GM19468 (cell line): ENCODE measurements at regions not wholly inside any gene's neighbourhood (a gene's known extent, or its start where the extent isn't known, plus 50 kb on each side); places are given as distances from the start of the nearest gene placed in this dataset.

ENCODE experiments used
- ATAC-seq: cut with Tn5 transposase; IDR thresholded peaks from one replicate; pipeline ENCODE4 v1.9.1; 2021; ENCODE audit warnings: mild to moderate bottlenecking, moderate library complexity, moderate number of reproducible peaks; ENCODE audit not compliant: unreplicated experiment; ENCODE audit errors: extremely low read depth

DNA sequence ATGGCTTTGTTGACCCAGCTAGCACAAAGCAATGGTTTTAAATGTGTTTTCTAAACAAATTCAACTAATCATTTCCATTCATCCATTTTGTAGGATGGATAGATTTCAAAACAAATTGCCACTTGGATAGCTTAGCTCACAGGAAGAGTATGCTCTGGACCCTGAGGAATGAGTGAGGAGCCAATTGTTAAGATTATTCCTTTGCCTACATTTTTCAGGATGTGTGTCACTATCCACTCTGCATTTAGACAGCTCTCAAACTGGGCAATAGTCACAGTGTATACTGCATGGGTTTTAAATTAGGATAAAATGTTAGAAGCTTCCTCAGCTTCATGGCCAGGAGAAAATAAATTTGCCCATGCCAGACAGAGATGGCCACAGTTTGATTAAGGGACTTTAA lies 605.6 kb upstream of the TEX47 start:
- no peak for ATAC-seq

DNA sequence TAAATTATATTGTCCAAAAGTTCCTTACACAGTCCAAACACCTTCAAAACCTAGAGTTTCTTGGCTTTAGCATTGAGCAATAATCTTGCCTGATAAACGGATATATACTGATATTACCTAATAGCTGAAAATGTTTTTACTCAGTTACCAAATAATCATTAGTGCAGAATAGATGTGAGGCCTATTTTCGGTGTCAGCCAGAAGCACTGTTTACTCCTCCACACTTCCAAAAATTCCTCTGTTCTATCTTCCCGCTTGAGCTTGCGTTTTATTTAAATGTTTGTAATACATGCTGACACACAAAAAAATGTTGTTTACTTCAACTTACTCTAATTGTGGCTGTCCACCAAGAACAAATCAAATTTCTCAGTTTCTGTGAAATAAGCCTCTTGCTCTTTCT lies 606.2 kb upstream of the TEX47 start:
- ATAC-seq = no peak

DNA sequence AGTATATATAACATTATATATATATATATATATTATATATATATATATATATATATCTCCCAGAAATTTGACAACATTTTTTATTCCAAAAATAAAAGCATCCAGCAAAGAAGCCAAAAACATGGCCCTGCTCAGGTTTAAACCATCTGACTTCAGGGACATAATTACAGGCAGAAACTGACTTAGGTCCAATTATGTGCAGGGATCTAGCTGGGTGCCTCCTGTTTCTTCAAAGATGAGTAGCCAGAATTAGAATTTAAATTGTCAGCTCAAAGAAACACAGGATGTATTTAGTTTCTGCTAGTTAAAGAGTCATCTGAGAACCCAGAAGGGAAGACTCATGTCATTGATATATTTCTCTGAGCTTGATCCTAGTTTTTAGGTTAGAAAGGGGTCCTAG lies 656.4 kb upstream of the TEX47 start:
- ATAC-seq = no peak

DNA sequence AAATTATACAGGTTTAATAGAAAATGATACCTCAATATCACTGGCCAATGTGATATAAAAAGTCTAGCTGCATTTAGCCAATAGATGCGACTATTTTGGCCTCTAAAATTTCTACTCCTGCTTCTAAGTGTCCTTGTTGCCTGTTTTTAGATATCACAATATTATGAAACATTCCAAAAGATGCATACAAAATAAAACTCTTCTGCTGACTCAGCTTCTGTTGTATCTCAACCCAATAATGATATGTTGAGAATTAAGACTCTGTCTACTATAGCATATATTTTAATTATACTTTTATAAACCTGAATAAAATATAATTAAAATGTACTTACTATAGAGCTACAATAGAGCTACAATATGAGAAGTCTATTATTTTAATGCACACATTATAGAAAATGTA lies 661.0 kb upstream of the TEX47 start:
- no peak for ATAC-seq

DNA sequence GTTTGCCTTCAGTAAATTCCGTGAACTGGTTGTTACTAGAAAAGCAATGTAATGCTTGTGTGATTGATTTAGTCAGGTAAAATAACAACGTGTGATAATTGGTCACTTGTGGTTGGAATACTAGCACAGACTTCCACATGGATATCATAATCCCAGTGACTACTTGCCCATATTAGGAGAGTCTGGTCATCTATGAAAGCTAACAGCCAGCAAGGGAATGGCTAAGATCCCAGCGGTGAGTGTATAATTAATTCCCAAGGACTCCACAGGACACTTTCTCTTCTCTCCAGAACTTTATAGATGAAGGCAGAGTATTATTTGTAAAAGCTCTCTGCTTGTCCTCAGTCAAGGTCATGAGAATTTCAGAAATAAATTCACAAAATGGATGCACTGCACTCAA lies 662.6 kb upstream of the TEX47 start:
- ATAC-seq = no peak

DNA sequence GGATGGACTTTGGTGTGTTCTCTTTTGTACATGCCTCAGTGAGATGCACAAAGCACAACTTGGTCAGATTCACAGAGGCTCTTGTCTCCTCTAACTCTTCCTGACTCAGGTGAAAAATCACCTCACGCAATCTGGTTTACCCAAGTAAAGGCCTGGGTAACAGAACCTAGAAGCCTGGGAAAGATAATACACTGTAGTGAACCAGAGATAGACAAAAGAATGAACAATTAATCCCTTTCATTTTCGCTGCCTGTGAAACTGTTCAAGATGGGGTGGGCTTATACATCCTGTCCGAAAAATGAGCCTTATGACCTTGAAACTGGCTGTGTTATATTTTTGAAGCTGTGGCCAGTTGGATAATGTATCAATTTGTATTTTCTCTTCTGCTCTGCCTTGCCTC lies 678.9 kb upstream of the TEX47 start:
- ATAC-seq = no peak

DNA sequence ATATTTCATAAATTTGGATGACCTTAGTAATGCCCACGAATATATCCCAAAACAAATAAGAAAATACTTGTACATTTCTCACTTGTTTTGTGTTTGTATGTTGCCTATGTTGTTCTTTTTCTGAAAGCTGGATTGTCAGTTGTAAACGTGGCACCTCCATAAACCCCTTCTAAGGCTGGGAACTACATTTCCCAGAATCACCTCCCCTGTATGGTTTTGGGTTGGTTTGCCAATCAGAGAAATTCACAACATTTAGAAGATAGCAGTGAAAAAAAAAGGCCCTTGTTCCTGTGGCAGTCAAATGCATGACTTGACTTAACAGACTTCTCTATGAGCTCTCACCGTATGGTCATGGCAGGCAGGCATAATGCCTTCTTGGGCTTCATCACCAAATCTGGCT lies 676.3 kb upstream of the STEAP1 start:
- no peak for ATAC-seq

DNA sequence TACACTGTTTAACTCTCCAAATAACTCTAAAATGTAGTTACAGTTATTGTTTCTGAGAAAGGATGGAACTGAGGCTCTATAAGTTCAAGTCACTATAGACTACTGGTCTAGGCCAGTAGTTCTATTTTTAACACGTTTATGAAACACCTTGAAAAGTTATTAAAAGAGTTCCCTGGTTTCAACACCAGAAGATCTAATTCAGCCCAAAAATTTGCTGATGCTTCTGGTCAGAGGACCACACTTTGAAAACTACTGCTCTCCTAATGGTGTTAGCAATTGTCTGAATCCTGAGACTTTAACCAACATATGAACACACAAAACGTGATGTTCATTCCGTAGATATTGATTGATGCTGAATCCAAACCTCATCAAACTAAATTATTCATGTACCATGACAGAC lies 658.6 kb upstream of the STEAP1 start:
- ATAC-seq = no peak

DNA sequence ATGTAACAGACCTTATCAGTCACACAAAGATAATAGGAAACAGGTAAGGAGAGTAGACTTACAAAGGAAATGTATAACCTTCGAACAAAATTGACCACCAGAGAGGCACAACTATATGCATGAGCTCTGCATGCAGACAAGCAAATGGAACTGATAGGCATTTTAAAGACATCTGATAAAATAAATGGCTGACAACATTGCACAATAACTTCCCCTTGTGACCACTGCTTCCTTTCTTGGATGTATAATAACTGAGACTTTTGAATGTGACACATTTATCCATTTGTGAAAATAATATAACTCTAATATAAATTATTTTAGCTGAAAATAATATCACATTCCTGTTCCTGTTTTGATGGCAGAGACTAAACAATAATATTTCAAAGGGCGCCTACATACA lies 654.2 kb upstream of the STEAP1 start:
- ATAC-seq = no peak

DNA sequence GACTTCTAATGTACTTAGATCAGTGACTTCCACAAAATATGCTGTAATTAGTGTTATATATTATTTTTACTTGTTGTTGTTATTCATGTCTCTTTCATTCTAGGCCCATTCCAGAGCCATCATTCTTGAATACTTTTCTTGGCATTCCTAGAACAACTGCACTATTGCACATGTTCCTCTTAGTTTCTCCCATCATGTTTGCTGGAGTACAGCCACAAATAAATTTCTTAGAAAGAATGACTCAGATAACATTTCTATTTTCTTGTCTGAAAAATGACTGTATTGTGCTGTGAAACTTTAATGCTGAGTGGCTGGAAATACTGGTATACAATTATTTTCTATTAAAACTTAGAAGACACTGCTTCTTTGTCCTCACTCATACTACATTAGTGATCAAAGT lies 651.0 kb upstream of the STEAP1 start:
- ATAC-seq = no peak

DNA sequence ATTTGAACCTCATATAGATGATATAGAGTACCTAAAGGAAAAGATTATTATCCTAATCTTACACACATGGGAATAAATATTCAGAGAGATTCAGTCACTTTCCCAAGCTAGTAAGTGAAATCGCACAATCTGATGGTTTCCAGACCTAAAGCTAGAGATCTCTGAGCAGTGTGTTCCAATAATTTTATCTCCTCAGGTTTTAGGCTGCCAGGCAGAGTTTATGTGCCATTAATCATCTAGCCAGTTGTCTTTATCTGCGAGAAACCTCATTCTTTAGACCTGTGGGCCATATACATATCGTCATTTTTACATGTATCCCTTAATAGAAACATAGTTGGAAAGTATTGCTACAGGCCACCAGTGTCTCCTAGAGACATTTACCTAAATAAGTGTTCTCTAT lies 647.2 kb upstream of the STEAP1 start:
- no peak for ATAC-seq

DNA sequence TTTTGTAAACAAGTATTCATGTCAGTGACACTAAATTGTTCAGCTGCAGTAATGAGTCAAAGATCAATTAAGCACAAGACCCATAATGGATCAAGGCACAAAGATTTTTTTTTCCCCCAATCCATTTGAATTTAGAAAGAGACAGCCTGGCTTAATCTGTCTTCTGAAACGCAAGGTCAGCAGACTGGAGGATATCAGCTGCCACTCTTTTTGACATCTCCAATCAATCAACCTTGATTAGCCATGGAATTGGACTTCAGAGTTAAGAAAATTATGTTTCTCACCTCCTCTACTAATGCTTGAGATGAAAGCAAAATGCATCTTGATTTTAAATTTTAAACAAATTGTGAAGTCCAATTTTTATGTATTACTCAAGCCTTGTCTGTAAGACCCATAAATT lies 642.4 kb upstream of the STEAP1 start:
- ATAC-seq = no peak

DNA sequence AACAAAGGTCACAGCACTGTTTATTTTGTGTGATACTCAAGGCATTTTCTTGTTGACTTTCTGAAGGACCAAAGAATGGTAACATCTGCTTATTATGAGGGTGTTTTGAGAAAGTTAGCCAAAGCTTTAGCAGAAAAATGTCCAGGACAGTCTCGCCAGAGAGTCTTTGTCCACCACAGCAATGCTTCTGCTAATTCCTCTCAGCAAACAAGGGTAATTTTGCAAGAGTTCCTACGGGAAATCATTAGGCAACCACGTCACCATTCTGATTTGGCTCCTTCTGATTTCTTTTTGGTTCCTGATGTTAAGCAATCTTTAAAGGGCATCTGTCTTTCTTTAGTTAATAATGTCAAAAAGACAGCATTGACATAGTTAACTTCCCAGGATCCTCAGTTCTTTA lies 639.3 kb upstream of the STEAP1 start:
- ATAC-seq = no peak

DNA sequence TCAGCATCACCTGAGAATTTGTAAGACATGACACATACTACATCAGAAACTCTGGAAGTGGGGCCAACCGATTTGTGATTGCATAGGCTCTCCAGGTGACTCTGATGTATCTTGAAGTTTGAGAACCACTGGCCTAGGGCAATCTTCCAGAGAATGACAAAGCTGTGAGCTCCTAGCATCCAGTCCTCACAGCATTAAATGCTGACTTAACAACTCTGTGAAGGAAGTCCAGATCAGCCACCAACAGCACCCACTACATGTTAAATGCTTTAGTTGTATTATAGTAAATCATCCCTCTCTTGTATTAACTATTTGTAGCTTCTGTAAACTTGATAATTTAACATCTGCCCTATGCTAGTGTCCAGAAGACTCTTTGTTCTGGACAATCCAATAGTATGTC lies 636.5 kb upstream of the STEAP1 start:
- ATAC-seq = no peak

DNA sequence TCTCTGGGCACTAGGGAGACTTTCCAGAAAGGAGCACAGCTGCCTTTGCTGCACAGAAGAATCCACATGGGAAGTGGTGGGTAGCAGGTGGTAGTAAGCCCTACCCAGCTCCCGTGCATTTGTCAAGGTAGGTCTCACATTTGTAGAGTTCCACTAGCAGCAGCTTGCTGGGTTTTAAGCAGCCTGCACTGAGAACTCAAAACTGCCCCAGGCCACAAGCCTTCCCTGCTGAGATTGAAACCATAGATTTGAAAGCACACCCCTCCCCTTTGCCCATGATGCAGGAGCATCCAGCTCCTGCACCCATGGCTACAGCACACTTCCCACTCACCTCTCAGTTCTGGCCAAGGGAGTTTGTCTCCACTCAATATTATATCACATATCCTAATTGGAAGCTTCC lies 604.5 kb upstream of the STEAP1 start:
- ATAC-seq = no peak

DNA sequence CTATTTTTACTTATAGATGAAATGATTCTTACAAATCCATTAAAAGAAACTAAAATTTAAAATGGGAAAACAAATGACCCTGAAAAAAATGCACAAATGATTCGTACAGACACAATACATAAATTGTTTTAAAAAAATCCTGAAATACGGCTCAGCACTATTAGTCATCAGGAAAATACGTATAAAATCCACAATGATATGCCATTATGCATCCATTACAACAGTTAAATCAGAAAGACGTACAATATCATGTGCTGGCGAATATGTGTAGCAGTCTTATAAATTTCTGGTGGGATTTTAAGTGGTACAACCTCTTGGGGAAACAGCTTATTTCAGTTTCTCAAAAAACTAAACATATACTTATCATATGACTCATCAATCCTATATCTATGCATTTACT lies 600.1 kb upstream of the STEAP1 start:
- ATAC-seq = no peak

DNA sequence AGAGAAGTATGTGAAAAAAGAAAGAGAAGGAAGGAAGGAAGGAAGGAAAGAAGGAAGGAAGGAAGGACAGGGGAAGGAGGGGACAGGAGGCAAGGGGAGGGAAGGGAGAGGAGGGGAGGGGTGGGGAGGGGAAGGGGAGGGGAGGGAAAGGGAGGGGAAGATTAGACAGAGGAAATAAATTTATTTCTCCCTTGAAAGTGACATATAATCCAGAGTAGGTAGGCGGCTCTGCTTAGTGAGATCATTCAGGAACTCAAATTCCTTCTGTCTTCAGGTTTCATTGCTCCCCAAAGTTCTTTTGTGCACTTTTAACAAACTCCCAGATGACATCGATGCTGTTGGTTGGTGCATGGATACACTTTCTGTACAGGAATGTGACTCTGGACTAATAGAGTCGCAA lies 594.7 kb upstream of the STEAP1 start:
- no peak for ATAC-seq

DNA sequence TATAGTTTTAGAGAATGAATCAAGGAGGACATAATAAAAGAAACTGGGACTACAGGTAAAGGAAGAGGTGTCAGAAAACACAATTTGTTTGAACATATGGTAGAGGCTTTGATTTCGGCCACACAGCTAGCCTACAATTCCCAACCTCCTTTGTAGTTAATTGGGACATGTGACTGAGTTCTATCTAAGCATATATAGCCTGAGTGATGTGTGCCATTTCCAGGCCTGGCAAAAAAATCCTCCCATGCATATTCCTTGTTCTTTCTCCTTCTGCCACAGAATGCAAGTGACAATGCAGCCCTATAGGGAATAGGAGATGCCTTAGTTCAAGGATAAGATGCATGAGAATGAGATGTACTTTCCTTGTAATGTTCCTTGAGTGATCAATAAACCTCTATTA lies 590.7 kb upstream of the STEAP1 start:
- ATAC-seq = no peak

DNA sequence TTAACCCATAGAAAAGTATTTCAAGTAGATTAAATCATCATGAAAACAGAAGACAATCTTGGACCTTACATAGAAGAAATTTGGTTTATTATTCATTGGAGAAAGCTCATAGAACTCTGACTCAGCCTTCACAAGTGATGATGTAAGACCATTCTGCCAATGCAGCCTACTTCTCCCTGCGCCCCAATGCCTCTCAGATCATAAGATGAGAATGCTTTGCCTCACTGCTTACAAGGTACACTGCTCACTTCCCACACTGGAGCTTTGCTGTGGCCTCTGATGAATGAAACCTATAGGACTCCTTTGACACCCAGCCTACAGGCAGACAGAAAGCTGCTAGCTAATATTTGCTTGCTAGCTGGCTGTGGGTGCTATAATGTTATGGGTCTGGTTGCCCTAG lies 569.4 kb upstream of the STEAP1 start:
- no peak for ATAC-seq

DNA sequence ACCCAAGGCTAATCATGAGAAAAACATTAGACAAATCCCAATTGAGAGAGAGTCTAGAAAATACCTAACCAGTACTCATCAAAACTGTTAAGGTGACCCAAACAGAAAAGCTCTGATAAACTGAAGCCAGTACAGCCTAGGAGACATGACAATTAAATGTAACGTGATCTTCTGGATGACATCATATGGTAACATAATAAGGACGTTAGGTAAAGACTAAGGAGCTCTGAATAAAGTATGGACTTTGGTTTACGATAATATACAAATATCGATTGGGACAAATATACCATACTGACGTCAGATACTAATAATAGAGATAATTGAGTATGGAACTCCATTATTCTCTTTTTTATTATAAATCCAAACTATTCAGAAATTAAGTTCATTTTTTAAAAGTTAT lies 561.1 kb upstream of the STEAP1 start:
- no peak for ATAC-seq

DNA sequence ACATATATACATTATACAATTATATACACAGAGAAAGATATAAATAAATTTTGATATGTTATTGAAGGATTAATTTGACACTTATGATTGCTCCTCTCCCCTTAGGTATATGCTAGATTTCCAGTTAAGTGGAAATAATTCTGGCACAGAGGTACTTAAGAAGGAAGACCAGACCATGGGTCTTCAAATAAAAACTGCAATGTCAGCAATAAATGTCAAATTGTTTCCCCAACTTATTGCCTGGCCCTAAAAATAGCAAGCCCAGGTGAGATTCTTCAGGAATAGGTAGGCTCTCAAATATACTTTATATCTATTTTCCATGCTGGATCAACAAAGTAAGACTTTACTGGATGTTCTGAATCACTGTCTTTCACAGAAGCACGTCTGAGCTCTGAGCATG lies 551.3 kb upstream of the STEAP1 start:
- ATAC-seq = no peak

DNA sequence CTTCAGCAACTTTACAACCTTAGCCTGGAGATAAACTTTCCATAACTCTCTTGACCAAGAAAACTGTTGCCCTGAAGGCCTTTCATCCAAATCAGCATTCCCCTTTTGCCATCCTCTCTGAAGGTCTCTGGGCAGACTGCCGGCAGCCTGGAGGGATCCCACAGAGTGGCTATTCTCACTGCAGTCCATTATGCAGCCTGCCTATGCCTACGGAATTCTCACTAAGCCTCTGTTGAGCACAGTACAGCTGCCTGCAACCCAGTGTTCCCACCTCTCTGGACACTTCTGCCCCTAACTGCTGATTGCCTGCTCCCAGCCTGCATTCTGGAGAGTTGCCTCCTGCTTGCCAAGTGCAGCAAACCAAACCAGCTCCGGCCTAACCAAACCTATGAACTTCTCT lies 548.9 kb upstream of the STEAP1 start:
- ATAC-seq = no peak

DNA sequence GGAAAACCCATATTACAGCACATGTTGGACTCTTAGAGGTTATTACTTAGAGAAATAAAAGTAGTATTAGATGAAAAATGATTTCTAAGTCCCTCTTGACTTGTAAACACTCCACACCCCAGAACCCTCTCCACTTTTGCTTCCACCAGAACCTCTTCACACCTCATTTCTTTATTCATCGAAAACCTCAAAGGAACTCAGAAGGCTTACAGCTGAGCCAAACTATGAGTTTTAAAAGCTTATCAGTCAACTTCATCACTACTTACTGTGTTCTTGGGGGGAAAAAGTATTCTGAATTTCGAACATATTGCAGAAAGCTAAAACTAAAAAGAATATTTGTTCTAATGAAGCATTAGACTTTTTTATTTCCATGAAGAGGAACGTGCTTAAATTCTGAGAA lies 547.8 kb upstream of the STEAP1 start:
- no peak for ATAC-seq
